COLO668 (cell line): ENCODE measurements at regions not wholly inside any gene's neighbourhood (a gene's known extent, or its start where the extent isn't known, plus 50 kb on each side); places are given as distances from the start of the nearest gene placed in this dataset.
A peak's percentile ranks its signal among the peaks of the same experiment; 100 is the strongest.
"Not testable (repeated sequence)": the region's sequence is repeated elsewhere in the genome, so short reads cannot be mapped to it uniquely, and the experiment has no call there.

ENCODE experiments used
- DNase-seq: peaks from one replicate; lab custom pipeline; 2025; ENCODE audit not compliant: unreplicated experiment; lab: John Stamatoyannopoulos, UW

- no peak for DNase-seq
Measured at GRCh38 chr12:83769151-83769550, 1082.4 kb downstream of the TMTC2 start.

- no peak for DNase-seq
Measured at GRCh38 chr12:83767723-83768122, 1081.0 kb downstream of the TMTC2 start.

GRCh38 chr12:83763425-83763824 is 1076.7 kb downstream of the TMTC2 start:
- no peak for DNase-seq

GRCh38 chr12:83759906-83760305 is 1073.2 kb downstream of the TMTC2 start:
- DNase-seq, result no peak

GRCh38 chr12:83758888-83759631 is 1072.4 kb downstream of the TMTC2 start:
- no peak for DNase-seq

GRCh38 chr12:83753904-83754303 is 1067.2 kb downstream of the TMTC2 start:
- no peak for DNase-seq

- DNase-seq, result no peak
Measured at GRCh38 chr12:83753205-83753604, 1066.5 kb downstream of the TMTC2 start.

- no peak for DNase-seq
Measured at GRCh38 chr12:83739607-83740006, 1052.9 kb downstream of the TMTC2 start.

GRCh38 chr12:83710851-83711250 is 1024.1 kb downstream of the TMTC2 start:
- DNase-seq, result no peak

GRCh38 chr12:83709899-83710298 is 1023.2 kb downstream of the TMTC2 start:
- DNase-seq, result no peak

- DNase-seq, result no peak
Measured at GRCh38 chr12:83700838-83701237, 1014.1 kb downstream of the TMTC2 start.

GRCh38 chr12:83696311-83696710 is 1009.6 kb downstream of the TMTC2 start:
- DNase-seq, result not testable (repeated sequence)

GRCh38 chr12:83691730-83692129 is 1005.0 kb downstream of the TMTC2 start:
- DNase-seq, result no peak

- no peak for DNase-seq
Measured at GRCh38 chr12:83690465-83690864, 1003.8 kb downstream of the TMTC2 start.

- DNase-seq, result no peak
Measured at GRCh38 chr12:83689333-83689732, 1002.6 kb downstream of the TMTC2 start.

GRCh38 chr12:83676781-83677295 is 990.1 kb downstream of the TMTC2 start:
- DNase-seq, result no peak

GRCh38 chr12:83666690-83667089 is 980.0 kb downstream of the TMTC2 start:
- no peak for DNase-seq

GRCh38 chr12:83665634-83666218 is 979.0 kb downstream of the TMTC2 start:
- no peak for DNase-seq

- DNase-seq, result peak; percentile 30
Measured at GRCh38 chr12:83664650-83665049, 977.9 kb downstream of the TMTC2 start.

- DNase-seq, result no peak
Measured at GRCh38 chr12:83660727-83661358, 974.1 kb downstream of the TMTC2 start.

GRCh38 chr12:83659321-83659720 is 972.6 kb downstream of the TMTC2 start:
- DNase-seq, result no peak

GRCh38 chr12:83656004-83656403 is 969.3 kb downstream of the TMTC2 start:
- DNase-seq, result no peak
